A549 (cell line): ENCODE measurements at regions not wholly inside any gene's neighbourhood (a gene's known extent, or its start where the extent isn't known, plus 50 kb on each side); places are given as distances from the start of the nearest gene placed in this dataset.

Source experiments
- ATAC-seq, 2 experiments: fragments of 200-7000 bp in 1 of 2; fragments of >200 bp in 1 of 2; cut with Nextera tagmentation in 1 of 2; cut with Tn5 transposase in 1 of 2; 3 replicates each; pipeline versions ENCODE4 v1.8.0 to v1.9.1; 2018 to 2020; ENCODE audit warnings: mild to moderate bottlenecking in 1 of 2, moderate library complexity in 1 of 2
- CTCF ChIA-PET: fragments of 300-600 bp; sonication (Branson Sonifier 250); formaldehyde crosslinking; extraction: SDS; loops from one replicate; lab custom pipeline; 2021; ENCODE audit warnings: antibody characterized with exemption, inconsistent platforms; lab: Yijun Ruan, JAX
- POLR2A ChIA-PET: fragments of 350-600 bp; formaldehyde crosslinking; extraction: SDS; loops from one replicate; lab custom pipeline; 2021; ENCODE audit warnings: antibody characterized with exemption, inconsistent platforms; lab: Yijun Ruan, JAX
- DNase-seq, 2 experiments: peaks; one replicate each; pipeline versions ENCODE4 v3.0.0 to v3.0.0-alpha.2; 2011 to 2016; ENCODE audit warnings: low read depth in 1 of 2, low spot score in 1 of 2
- FAIRE-seq: peaks from 2 replicates; lab custom pipeline; 2011; peaks lifted over from hg19 to GRCh38; lab: Jason Lieb, UNC
- H3K27ac ChIP-seq, 2 experiments: fragments of >200 bp; sonication (Bioruptor Twin); formaldehyde crosslinking; 3 replicates each; pipeline ENCODE4 v1.5.1; 2016 to 2017
- H3K4me1 ChIP-seq: fragments of >200 bp; sonication (Bioruptor Twin); formaldehyde crosslinking; 3 replicates; pipeline ENCODE4 v1.6.1; 2016
- H3K4me2 ChIP-seq: fragments of >200 bp; sonication (Bioruptor Twin); formaldehyde crosslinking; 3 replicates; pipeline ENCODE4 v1.6.1; 2016
- H3K4me3 ChIP-seq: fragments of >200 bp; sonication (Bioruptor Twin); formaldehyde crosslinking; 3 replicates; pipeline ENCODE4 v1.5.1; 2016
- H3K9me3 ChIP-seq: fragments of >200 bp; sonication (Bioruptor Twin); formaldehyde crosslinking; 3 replicates; pipeline ENCODE4 v1.6.1; 2016
- CBX8 ChIP-seq: fragments of 200-600 bp; sonication (generic); IDR thresholded peaks from 2 replicates; pipeline ENCODE4 v1.6.1; 2016
- EHMT2 ChIP-seq: fragments of 200-600 bp; sonication (generic); IDR thresholded peaks from 2 replicates; pipeline ENCODE4 v1.6.1; 2016; ENCODE audit warnings: antibody characterized with exemption, low read depth, mild to moderate bottlenecking, moderate library complexity
- FOSB ChIP-seq: fragments of 250-450 bp; sonication (Bioruptor Pico); IDR thresholded peaks from 2 replicates; pipeline ENCODE4 v1.5.0; 2020; ENCODE audit warnings: mild to moderate bottlenecking, moderate library complexity
- HEYL ChIP-seq: fragments of 250-450 bp; sonication (Bioruptor Pico); IDR thresholded peaks from 2 replicates; pipeline ENCODE4 v1.8.0; 2021; ENCODE audit warnings: mild to moderate bottlenecking, moderate library complexity
- JUN ChIP-seq, 2 experiments: fragments of >200 bp; sonication (Bioruptor Twin); formaldehyde crosslinking; IDR thresholded peaks; 2 replicates in 1 of 2; 3 replicates in 1 of 2; pipeline ENCODE4 v1.6.1; 2016 to 2017
- JUNB ChIP-seq: fragments of >200 bp; sonication (Bioruptor Twin); formaldehyde crosslinking; IDR thresholded peaks from 2 replicates; pipeline ENCODE4 v1.6.1; 2016
- KDM5A ChIP-seq: fragments of 200-600 bp; sonication (generic); IDR thresholded peaks from 2 replicates; pipeline ENCODE4 v1.6.1; 2016; ENCODE audit warnings: antibody characterized with exemption, mild to moderate bottlenecking
- MAFK ChIP-seq: fragments of 450-650 bp; IDR thresholded peaks from 2 replicates; pipeline ENCODE4 v1.6.1; 2014; ENCODE audit not compliant: partially characterized antibody
- MAZ ChIP-seq: fragments of 150-350 bp; IDR thresholded peaks from 2 replicates; pipeline ENCODE4 v1.6.1; 2014; ENCODE audit warnings: antibody characterized with exemption, low read depth, low read length, borderline replicate concordance
- NR3C1 ChIP-seq: fragments of >200 bp; sonication (Bioruptor Twin); formaldehyde crosslinking; IDR thresholded peaks from 3 replicates; pipeline ENCODE4 v1.6.1; 2017
- RAD21 ChIP-seq, 2 experiments: fragments of >200 bp in 1 of 2; sonication (Bioruptor Twin) in 1 of 2; formaldehyde crosslinking in 1 of 2; IDR thresholded peaks in 1 of 2; conservative IDR thresholded peaks in 1 of 2; 2 replicates in 1 of 2; 3 replicates in 1 of 2; pipeline ENCODE4 v1.6.1; 2012 to 2018; ENCODE audit warnings: inconsistent platforms in 1 of 2
- RFX5 ChIP-seq: fragments of 450-650 bp; IDR thresholded peaks from 2 replicates; pipeline ENCODE4 v1.7.1; 2014; ENCODE audit warnings: antibody characterized with exemption, mild to moderate bottlenecking, moderate library complexity
- ZC3H11A ChIP-seq: fragments of 450-650 bp; IDR thresholded peaks from 2 replicates; pipeline ENCODE4 v1.6.1; 2014; ENCODE audit warnings: antibody characterized with exemption, mild to moderate bottlenecking
- ZFP36 ChIP-seq: fragments of 450-650 bp; IDR thresholded peaks from 2 replicates; pipeline ENCODE4 v1.6.1; 2014; ENCODE audit warnings: borderline replicate concordance; ENCODE audit not compliant: partially characterized antibody
- ZNF302 ChIP-seq: fragments of 250-450 bp; sonication (Bioruptor Pico); IDR thresholded peaks from 2 replicates; pipeline ENCODE4 v1.9.0; 2021; ENCODE audit warnings: inconsistent platforms, mild to moderate bottlenecking, moderate library complexity
- ZSCAN20 ChIP-seq: fragments of 250-450 bp; sonication (Bioruptor Pico); IDR thresholded peaks from 2 replicates; pipeline ENCODE4 v1.8.0; 2022; ENCODE audit warnings: mild to moderate bottlenecking, moderate library complexity
- WGBS: methylation state at CpG from one replicate; pipeline ENCODE4 v1.1.6; 2017; ENCODE audit errors: missing lambda C conversion rate; 5-methylcytosine and 5-hydroxymethylcytosine counted together
- TF ChIP-seq, protein P1 (sequence below): fragments of 250-450 bp; sonication (Bioruptor Pico); IDR thresholded peaks from 2 replicates; pipeline ENCODE4 v1.5.0; 2020; ENCODE audit warnings: low read depth, mild to moderate bottlenecking, moderate library complexity
- TF ChIP-seq, protein P2 (sequence below): IDR thresholded peaks from 2 replicates; pipeline ENCODE4 v1.6.1; 2012
- TF ChIP-seq, protein P3 (sequence below): fragments of >200 bp; sonication (Bioruptor Twin); formaldehyde crosslinking; IDR thresholded peaks from 3 replicates; pipeline ENCODE4 v1.5.1; 2016
- TF ChIP-seq, protein P4 (sequence below): fragments of 450-650 bp; IDR thresholded peaks from 2 replicates; pipeline ENCODE4 v1.6.1; 2014; ENCODE audit warnings: antibody characterized with exemption
- TF ChIP-seq, protein P5 (sequence below): fragments of >200 bp; sonication (Bioruptor Twin); formaldehyde crosslinking; IDR thresholded peaks from 2 replicates; pipeline ENCODE4 v1.6.1; 2016
- TF ChIP-seq, protein P6 (sequence below): fragments of 200-600 bp; sonication (generic); IDR thresholded peaks from 2 replicates; pipeline ENCODE4 v1.6.1; 2016; ENCODE audit warnings: antibody characterized with exemption, mild to moderate bottlenecking, moderate library complexity
- TF ChIP-seq, protein P7 (sequence below): IDR thresholded peaks from 2 replicates; pipeline ENCODE4 v1.6.1; 2012; ENCODE audit warnings: low read depth, borderline replicate concordance

DNA sequence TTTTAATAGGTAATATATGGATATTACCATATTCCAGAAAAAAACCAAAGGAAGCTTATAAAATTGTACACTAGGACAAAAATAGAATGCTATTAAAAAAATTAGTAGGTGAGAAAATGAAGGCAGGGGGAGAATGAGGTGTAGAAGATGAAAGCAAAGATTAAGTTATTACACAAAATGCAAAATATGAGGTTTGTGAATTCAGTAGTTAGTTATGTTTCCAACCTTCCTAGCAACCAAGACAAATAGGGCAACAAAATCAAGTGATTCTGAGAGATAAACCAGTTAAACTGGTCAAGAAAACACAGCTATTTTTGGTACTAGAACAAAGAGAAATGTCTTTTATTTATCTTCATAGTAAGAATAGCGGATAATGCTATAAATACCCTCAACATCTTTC, 300.0 kb upstream of the RASGEF1B start:
- 18% methylated on average over 1 of the region's 1 CpG for WGBS
- no peaks in the 10 kb centered on the region for H3K4me1 ChIP-seq
- H3K4me2 ChIP-seq = no peak overlapping the region
- FAIRE-seq (no peak), DNase-seq (no peak), ATAC-seq (no peak)
- ChIA-PET CTCF (no interaction called here), POLR2A (no interaction called here)
- no peak overlapping the region for H3K27ac ChIP-seq
- H3K9me3 ChIP-seq = no peaks in the 10 kb centered on the region
- TF ChIP-seq, protein P1, sequence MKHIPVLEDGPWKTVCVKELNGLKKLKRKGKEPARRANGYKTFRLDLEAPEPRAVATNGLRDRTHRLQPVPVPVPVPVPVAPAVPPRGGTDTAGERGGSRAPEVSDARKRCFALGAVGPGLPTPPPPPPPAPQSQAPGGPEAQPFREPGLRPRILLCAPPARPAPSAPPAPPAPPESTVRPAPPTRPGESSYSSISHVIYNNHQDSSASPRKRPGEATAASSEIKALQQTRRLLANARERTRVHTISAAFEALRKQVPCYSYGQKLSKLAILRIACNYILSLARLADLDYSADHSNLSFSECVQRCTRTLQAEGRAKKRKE (CRISPR knock-in tag) = no peak
- TF ChIP-seq RAD21 (conservative IDR thresholded peaks at IDR 0.05 in 1 of 2, IDR thresholded peaks at IDR 0.05 in 1 of 2) = no peak
- TF ChIP-seq, protein P2, sequence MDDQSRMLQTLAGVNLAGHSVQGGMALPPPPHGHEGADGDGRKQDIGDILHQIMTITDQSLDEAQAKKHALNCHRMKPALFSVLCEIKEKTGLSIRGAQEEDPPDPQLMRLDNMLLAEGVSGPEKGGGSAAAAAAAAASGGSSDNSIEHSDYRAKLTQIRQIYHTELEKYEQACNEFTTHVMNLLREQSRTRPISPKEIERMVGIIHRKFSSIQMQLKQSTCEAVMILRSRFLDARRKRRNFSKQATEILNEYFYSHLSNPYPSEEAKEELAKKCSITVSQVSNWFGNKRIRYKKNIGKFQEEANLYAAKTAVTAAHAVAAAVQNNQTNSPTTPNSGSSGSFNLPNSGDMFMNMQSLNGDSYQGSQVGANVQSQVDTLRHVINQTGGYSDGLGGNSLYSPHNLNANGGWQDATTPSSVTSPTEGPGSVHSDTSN = no peak
- no peak for TF ChIP-seq ZFP36
- H3K4me3 ChIP-seq = no peak overlapping the region

DNA sequence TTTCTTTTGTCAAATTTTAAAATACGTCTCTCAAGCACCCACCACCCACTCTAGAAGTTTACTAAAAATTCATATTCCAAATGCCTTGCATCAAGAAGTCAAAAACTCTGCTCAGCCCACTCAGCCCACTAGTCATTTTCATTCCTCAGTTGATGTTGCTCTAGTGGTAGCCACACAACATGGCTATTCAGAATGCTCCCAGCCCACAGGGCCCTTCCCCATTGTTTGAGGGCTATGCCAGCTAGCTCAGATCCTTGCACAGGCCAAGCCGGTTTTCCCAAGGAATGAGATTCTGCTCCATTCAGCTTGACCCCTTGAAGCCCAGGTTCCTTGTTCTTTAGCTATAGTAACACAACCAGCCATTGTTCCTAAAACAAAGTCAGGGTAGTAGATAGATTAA, 297.5 kb upstream of the RASGEF1B start:
- H3K9me3 ChIP-seq = no peaks in the 10 kb centered on the region
- FAIRE-seq = no peak
- ChIA-PET CTCF (no interaction called here), POLR2A (no interaction called here)
- TF ChIP-seq KDM5A = no peak
- TF ChIP-seq EHMT2 = no peak
- TF ChIP-seq, protein P3, sequence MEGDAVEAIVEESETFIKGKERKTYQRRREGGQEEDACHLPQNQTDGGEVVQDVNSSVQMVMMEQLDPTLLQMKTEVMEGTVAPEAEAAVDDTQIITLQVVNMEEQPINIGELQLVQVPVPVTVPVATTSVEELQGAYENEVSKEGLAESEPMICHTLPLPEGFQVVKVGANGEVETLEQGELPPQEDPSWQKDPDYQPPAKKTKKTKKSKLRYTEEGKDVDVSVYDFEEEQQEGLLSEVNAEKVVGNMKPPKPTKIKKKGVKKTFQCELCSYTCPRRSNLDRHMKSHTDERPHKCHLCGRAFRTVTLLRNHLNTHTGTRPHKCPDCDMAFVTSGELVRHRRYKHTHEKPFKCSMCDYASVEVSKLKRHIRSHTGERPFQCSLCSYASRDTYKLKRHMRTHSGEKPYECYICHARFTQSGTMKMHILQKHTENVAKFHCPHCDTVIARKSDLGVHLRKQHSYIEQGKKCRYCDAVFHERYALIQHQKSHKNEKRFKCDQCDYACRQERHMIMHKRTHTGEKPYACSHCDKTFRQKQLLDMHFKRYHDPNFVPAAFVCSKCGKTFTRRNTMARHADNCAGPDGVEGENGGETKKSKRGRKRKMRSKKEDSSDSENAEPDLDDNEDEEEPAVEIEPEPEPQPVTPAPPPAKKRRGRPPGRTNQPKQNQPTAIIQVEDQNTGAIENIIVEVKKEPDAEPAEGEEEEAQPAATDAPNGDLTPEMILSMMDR = no peak
- TF ChIP-seq, all 56 proteins: peak for 0
- ATAC-seq = no peak
- Histone ChIP-seq H3K4me3 (no peak overlapping the region), H3K4me1 (no peaks in the 10 kb centered on the region), H3K4me2 (no peak overlapping the region), H3K27ac (no peak overlapping the region)
- 50% methylated on average over 2 of the region's 2 CpGs for WGBS
- DNase-seq = no peak

DNA sequence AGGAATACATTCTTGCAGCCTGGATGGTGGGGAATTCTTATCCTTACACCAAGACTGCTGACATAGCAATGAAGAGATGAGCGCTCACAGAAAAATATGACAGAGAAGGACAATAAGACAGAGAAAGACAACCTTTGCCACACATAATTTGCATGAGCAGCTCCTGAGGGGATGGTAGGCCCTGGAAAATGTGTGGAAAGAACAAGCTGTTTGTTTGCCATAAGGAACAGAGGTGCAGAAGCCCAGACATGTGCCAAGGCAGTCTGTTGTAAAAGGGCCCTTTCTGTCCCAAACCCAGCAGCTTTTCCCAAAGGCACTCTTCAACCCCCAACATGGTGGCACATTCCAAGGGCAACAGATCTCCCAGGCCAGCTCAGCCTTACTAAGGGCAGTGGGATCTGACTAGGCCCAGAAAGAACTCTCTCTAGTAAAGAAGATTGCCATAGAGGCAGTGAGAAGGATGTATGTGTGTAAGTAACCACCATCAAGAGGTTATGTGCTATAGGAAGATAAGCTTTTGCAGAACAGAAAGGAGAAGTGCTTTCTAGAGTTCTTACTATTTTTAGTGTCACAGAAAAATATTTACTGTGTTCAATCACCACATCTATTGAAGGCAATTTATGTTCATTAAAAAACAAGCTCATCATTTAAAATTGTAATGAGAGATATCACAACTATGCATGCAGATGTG, 287.0 kb upstream of the RASGEF1B start:
- H3K27ac ChIP-seq = no peak overlapping the region
- no peak for TF ChIP-seq CBX8
- TF ChIP-seq, protein P4, sequence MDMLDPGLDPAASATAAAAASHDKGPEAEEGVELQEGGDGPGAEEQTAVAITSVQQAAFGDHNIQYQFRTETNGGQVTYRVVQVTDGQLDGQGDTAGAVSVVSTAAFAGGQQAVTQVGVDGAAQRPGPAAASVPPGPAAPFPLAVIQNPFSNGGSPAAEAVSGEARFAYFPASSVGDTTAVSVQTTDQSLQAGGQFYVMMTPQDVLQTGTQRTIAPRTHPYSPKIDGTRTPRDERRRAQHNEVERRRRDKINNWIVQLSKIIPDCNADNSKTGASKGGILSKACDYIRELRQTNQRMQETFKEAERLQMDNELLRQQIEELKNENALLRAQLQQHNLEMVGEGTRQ = no peak
- TF ChIP-seq, protein P5, sequence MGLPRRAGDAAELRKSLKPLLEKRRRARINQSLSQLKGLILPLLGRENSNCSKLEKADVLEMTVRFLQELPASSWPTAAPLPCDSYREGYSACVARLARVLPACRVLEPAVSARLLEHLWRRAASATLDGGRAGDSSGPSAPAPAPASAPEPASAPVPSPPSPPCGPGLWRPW = no peak
- TF ChIP-seq, protein P6, sequence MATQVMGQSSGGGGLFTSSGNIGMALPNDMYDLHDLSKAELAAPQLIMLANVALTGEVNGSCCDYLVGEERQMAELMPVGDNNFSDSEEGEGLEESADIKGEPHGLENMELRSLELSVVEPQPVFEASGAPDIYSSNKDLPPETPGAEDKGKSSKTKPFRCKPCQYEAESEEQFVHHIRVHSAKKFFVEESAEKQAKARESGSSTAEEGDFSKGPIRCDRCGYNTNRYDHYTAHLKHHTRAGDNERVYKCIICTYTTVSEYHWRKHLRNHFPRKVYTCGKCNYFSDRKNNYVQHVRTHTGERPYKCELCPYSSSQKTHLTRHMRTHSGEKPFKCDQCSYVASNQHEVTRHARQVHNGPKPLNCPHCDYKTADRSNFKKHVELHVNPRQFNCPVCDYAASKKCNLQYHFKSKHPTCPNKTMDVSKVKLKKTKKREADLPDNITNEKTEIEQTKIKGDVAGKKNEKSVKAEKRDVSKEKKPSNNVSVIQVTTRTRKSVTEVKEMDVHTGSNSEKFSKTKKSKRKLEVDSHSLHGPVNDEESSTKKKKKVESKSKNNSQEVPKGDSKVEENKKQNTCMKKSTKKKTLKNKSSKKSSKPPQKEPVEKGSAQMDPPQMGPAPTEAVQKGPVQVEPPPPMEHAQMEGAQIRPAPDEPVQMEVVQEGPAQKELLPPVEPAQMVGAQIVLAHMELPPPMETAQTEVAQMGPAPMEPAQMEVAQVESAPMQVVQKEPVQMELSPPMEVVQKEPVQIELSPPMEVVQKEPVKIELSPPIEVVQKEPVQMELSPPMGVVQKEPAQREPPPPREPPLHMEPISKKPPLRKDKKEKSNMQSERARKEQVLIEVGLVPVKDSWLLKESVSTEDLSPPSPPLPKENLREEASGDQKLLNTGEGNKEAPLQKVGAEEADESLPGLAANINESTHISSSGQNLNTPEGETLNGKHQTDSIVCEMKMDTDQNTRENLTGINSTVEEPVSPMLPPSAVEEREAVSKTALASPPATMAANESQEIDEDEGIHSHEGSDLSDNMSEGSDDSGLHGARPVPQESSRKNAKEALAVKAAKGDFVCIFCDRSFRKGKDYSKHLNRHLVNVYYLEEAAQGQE = no peak
- TF ChIP-seq FOSB (CRISPR knock-in tag) = no peak
- TF ChIP-seq ZC3H11A = no peak
- no peak for TF ChIP-seq ZNF302 (CRISPR knock-in tag)
- no peak for TF ChIP-seq NR3C1
- no peak for TF ChIP-seq MAFK
- TF ChIP-seq, protein P1 (CRISPR knock-in tag) = no peak
- no peak for TF ChIP-seq JUN (IDR thresholded peaks at IDR 0.05)
- no peak for TF ChIP-seq ZSCAN20 (CRISPR knock-in tag)
- TF ChIP-seq HEYL (CRISPR knock-in tag) = no peak
- no peak for TF ChIP-seq RFX5
- TF ChIP-seq, protein P7, sequence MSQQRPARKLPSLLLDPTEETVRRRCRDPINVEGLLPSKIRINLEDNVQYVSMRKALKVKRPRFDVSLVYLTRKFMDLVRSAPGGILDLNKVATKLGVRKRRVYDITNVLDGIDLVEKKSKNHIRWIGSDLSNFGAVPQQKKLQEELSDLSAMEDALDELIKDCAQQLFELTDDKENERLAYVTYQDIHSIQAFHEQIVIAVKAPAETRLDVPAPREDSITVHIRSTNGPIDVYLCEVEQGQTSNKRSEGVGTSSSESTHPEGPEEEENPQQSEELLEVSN = no peak
- no peak for TF ChIP-seq MAZ
- TF ChIP-seq JUNB = no peak
- TF ChIP-seq KDM5A = no peak
- FAIRE-seq (no peak), ATAC-seq (no peak), DNase-seq (no peak)
- no peak overlapping the region for H3K4me3 ChIP-seq
- no peak overlapping the region for H3K4me2 ChIP-seq
- no peaks in the 10 kb centered on the region for H3K9me3 ChIP-seq
- 75% methylated on average over 1 of the region's 1 CpG for WGBS
- ChIA-PET POLR2A (interaction anchor here (0.6 kb wide), 1 partner anchor 23 kb away, joined by 3 read pairs; no protein-coding TSS in a partner anchor), CTCF (no interaction called here)
- no peaks in the 10 kb centered on the region for H3K4me1 ChIP-seq
